ENCODE measurements at regions not wholly inside any gene's neighbourhood (a gene's known extent, or its start where the extent isn't known, plus 50 kb on each side); places are given as distances from the start of the nearest gene placed in this dataset.

DNA sequence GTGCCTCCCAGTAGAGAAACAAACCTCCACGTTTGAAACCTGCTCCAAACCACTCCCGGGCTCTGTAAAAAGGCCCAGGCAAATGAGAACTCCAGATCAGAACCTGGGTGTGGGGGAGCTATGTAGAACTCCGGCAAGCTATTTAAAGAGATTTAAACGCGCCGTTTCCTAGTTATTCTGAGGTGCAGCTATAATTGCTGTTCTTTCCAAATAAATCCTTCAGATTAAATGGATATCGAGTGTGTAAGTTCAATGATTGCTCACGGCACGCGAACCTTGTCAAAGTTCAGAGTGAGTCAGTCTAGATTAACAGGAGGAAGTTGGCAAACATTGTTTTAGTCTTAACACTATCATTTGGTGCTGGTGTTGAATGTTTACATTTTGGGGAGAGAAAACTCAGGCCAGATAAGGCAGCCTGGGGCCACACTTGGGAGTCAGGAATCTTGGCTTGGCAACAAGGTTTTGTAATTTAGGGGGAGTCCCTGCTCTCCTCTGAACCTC lies 92.9 kb upstream of the SALL1 start (continued):
- TF ChIP-seq, protein P1, sequence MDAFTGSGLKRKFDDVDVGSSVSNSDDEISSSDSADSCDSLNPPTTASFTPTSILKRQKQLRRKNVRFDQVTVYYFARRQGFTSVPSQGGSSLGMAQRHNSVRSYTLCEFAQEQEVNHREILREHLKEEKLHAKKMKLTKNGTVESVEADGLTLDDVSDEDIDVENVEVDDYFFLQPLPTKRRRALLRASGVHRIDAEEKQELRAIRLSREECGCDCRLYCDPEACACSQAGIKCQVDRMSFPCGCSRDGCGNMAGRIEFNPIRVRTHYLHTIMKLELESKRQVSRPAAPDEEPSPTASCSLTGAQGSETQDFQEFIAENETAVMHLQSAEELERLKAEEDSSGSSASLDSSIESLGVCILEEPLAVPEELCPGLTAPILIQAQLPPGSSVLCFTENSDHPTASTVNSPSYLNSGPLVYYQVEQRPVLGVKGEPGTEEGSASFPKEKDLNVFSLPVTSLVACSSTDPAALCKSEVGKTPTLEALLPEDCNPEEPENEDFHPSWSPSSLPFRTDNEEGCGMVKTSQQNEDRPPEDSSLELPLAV (CRISPR knock-in tag; conservative IDR thresholded peaks at IDR 0.05; ENCODE audit: low read depth): no peak
- TF ChIP-seq, protein P2, sequence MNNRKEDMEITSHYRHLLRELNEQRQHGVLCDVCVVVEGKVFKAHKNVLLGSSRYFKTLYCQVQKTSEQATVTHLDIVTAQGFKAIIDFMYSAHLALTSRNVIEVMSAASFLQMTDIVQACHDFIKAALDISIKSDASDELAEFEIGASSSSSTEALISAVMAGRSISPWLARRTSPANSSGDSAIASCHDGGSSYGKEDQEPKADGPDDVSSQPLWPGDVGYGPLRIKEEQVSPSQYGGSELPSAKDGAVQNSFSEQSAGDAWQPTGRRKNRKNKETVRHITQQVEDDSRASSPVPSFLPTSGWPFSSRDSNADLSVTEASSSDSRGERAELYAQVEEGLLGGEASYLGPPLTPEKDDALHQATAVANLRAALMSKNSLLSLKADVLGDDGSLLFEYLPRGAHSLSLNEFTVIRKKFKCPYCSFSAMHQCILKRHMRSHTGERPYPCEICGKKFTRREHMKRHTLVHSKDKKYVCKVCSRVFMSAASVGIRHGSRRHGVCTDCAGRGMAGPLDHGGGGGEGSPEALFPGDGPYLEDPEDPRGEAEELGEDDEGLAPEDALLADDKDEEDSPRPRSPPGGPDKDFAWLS (CRISPR knock-in tag; IDR thresholded peaks at IDR 0.05; ENCODE audit: borderline replicate concordance): no peak
- TF ChIP-seq ZNF614 (CRISPR knock-in tag; IDR thresholded peaks at IDR 0.05; ENCODE audit: borderline replicate concordance) (no peak), ZNF790 (CRISPR knock-in tag; IDR thresholded peaks at IDR 0.05; ENCODE audit: borderline replicate concordance) (no peak), ZNF616 (CRISPR knock-in tag; IDR thresholded peaks at IDR 0.05; ENCODE audit: low read depth) (no peak), HOXD1 (CRISPR knock-in tag; IDR thresholded peaks at IDR 0.05) (no peak), SOX5 (CRISPR knock-in tag; IDR thresholded peaks at IDR 0.05; ENCODE audit: borderline replicate concordance) (peak; percentile 91), ZNF543 (CRISPR knock-in tag; IDR thresholded peaks at IDR 0.05) (no peak), ZNF792 (CRISPR knock-in tag; IDR thresholded peaks at IDR 0.05) (peak; percentile 69; the same call in 1 of the 2 replicates), ZNF484 (CRISPR knock-in tag; IDR thresholded peaks at IDR 0.05; ENCODE audit: borderline replicate concordance, low read depth) (no peak), BCL6 (CRISPR knock-in tag; IDR thresholded peaks at IDR 0.05) (peak; percentile 79), SNRNP70 (IDR thresholded peaks at IDR 0.05; ENCODE audit: low read depth, low read length) (no peak), RELA (CRISPR knock-in tag; IDR thresholded peaks at IDR 0.05) (no peak), ARNT2 (CRISPR knock-in tag; IDR thresholded peaks at IDR 0.05; ENCODE audit: low read depth) (no peak), ZNF451 (CRISPR knock-in tag; IDR thresholded peaks at IDR 0.05) (no peak), ZNF3 (CRISPR knock-in tag; IDR thresholded peaks at IDR 0.05) (no peak), ZNF564 (CRISPR knock-in tag; IDR thresholded peaks at IDR 0.05) (no peak), PHF5A (CRISPR knock-in tag; IDR thresholded peaks at IDR 0.05; ENCODE audit: low read depth, unreplicated experiment) (peak; percentile 27), AHR (CRISPR knock-in tag; IDR thresholded peaks at IDR 0.05) (no peak), TBX2 (CRISPR knock-in tag; IDR thresholded peaks at IDR 0.05; ENCODE audit: borderline replicate concordance) (peak; percentile 91), ZNF510 (CRISPR knock-in tag; IDR thresholded peaks at IDR 0.05; ENCODE audit: low read depth) (no peak), SATB2 (CRISPR knock-in tag; IDR thresholded peaks at IDR 0.05) (no peak), PHF8 (CRISPR knock-in tag; IDR thresholded peaks at IDR 0.05) (no peak), ATF1 (CRISPR knock-in tag; IDR thresholded peaks at IDR 0.05) (no peak), ATF7-NPFF (CRISPR knock-in tag; IDR thresholded peaks at IDR 0.05; ENCODE audit: low read depth) (no peak)
- TF ChIP-seq, protein P3, sequence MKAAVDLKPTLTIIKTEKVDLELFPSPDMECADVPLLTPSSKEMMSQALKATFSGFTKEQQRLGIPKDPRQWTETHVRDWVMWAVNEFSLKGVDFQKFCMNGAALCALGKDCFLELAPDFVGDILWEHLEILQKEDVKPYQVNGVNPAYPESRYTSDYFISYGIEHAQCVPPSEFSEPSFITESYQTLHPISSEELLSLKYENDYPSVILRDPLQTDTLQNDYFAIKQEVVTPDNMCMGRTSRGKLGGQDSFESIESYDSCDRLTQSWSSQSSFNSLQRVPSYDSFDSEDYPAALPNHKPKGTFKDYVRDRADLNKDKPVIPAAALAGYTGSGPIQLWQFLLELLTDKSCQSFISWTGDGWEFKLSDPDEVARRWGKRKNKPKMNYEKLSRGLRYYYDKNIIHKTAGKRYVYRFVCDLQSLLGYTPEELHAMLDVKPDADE (CRISPR knock-in tag; IDR thresholded peaks at IDR 0.05): no peak
- TF ChIP-seq, protein P4, sequence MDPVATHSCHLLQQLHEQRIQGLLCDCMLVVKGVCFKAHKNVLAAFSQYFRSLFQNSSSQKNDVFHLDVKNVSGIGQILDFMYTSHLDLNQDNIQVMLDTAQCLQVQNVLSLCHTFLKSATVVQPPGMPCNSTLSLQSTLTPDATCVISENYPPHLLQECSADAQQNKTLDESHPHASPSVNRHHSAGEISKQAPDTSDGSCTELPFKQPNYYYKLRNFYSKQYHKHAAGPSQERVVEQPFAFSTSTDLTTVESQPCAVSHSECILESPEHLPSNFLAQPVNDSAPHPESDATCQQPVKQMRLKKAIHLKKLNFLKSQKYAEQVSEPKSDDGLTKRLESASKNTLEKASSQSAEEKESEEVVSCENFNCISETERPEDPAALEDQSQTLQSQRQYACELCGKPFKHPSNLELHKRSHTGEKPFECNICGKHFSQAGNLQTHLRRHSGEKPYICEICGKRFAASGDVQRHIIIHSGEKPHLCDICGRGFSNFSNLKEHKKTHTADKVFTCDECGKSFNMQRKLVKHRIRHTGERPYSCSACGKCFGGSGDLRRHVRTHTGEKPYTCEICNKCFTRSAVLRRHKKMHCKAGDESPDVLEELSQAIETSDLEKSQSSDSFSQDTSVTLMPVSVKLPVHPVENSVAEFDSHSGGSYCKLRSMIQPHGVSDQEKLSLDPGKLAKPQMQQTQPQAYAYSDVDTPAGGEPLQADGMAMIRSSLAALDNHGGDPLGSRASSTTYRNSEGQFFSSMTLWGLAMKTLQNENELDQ (CRISPR knock-in tag; IDR thresholded peaks at IDR 0.05; ENCODE audit: borderline replicate concordance): no peak
